Effector memory CD4-positive, alpha-beta T cell (primary cell): ENCODE measurements at regions not wholly inside any gene's neighbourhood (a gene's known extent, or its start where the extent isn't known, plus 50 kb on each side); places are given as distances from the start of the nearest gene placed in this dataset.
"Not testable (repeated sequence)": the region's sequence is repeated elsewhere in the genome, so short reads cannot be mapped to it uniquely, and the experiment has no call there.

Experiments
- DNase-seq, 3 donors: peaks; one replicate each; pipeline ENCODE4 v3.0.0-alpha.2; 2020
- H3K27ac ChIP-seq: 2 replicates; pipeline ENCODE4 v1.7.0; 2013; ENCODE audit warnings: mild to moderate bottlenecking, low read length, moderate library complexity; ENCODE audit not compliant: insufficient read depth, poor library complexity, severe bottlenecking
- H3K27me3 ChIP-seq: replicated peaks from 2 replicates; pipeline ENCODE4 v1.7.0; 2013; ENCODE audit warnings: mild to moderate bottlenecking, low read length; ENCODE audit not compliant: insufficient read depth, control insufficient read depth, poor library complexity, severe bottlenecking
- H3K36me3 ChIP-seq: 2 replicates; pipeline ENCODE4 v1.7.0; 2013; ENCODE audit warnings: mild to moderate bottlenecking, low read length, moderate library complexity; ENCODE audit not compliant: control insufficient read depth, insufficient read depth
- H3K4me1 ChIP-seq: 2 replicates; pipeline ENCODE4 v1.7.0; 2013; ENCODE audit warnings: low read length, mild to moderate bottlenecking; ENCODE audit not compliant: control insufficient read depth, insufficient read depth, poor library complexity, severe bottlenecking
- H3K4me3 ChIP-seq: 2 replicates; pipeline ENCODE4 v1.7.0; 2013; ENCODE audit warnings: low read length, low read depth, mild to moderate bottlenecking; ENCODE audit not compliant: insufficient read depth, poor library complexity, severe bottlenecking
- H3K9me3 ChIP-seq: 2 replicates; pipeline ENCODE4 v1.7.0; 2013; ENCODE audit warnings: mild to moderate bottlenecking, low read length, moderate library complexity; ENCODE audit not compliant: control insufficient read depth

GRCh38 chrY:12212394-12212793 lies 488.6 kb upstream of the USP9Y start:
- H3K27ac ChIP-seq: no peak overlapping the region
- no peaks in the 10 kb centered on the region for H3K36me3 ChIP-seq
- no peak for DNase-seq
- no peaks in the 10 kb centered on the region for H3K4me1 ChIP-seq
- no peak overlapping the region for H3K4me3 ChIP-seq
- no peaks in the 10 kb centered on the region for H3K27me3 ChIP-seq
- H3K9me3 ChIP-seq: no peaks in the 10 kb centered on the region

GRCh38 chrY:12215564-12216022 lies 485.4 kb upstream of the USP9Y start:
- Histone ChIP-seq H3K27me3 (no peaks in the 10 kb centered on the region), H3K4me1 (no peaks in the 10 kb centered on the region), H3K36me3 (no peaks in the 10 kb centered on the region), H3K4me3 (no peak overlapping the region), H3K27ac (no peak overlapping the region), H3K9me3 (no peaks in the 10 kb centered on the region)
- no peak for DNase-seq

GRCh38 chrY:12230921-12231320 lies 470.1 kb upstream of the USP9Y start:
- no peaks in the 10 kb centered on the region for H3K4me1 ChIP-seq
- no peaks in the 10 kb centered on the region for H3K27me3 ChIP-seq
- H3K27ac ChIP-seq: no peak overlapping the region
- H3K36me3 ChIP-seq: no peaks in the 10 kb centered on the region
- DNase-seq: no peak
- H3K4me3 ChIP-seq: no peak overlapping the region
- H3K9me3 ChIP-seq: no peaks in the 10 kb centered on the region

GRCh38 chrY:12236399-12236798 lies 464.6 kb upstream of the USP9Y start:
- Histone ChIP-seq H3K27me3 (no peaks in the 10 kb centered on the region), H3K27ac (no peak overlapping the region), H3K9me3 (no peaks in the 10 kb centered on the region), H3K4me1 (no peaks in the 10 kb centered on the region), H3K36me3 (no peaks in the 10 kb centered on the region), H3K4me3 (no peak overlapping the region)
- no peak for DNase-seq

- not testable (repeated sequence) for H3K27ac ChIP-seq, H3K4me3 ChIP-seq, H3K4me1 ChIP-seq, H3K36me3 ChIP-seq, H3K27me3 ChIP-seq, DNase-seq, H3K9me3 ChIP-seq
Measured at GRCh38 chrY:12240326-12240725, 460.7 kb upstream of the USP9Y start.

- H3K27ac ChIP-seq: no peak overlapping the region
- no peaks in the 10 kb centered on the region for H3K36me3 ChIP-seq
- no peaks in the 10 kb centered on the region for H3K4me1 ChIP-seq
Measured at GRCh38 chrY:12244146-12244545, 456.9 kb upstream of the USP9Y start.

GRCh38 chrY:12253756-12254155 lies 447.3 kb upstream of the USP9Y start:
- H3K9me3 ChIP-seq: no peaks in the 10 kb centered on the region
- H3K4me1 ChIP-seq: no peaks in the 10 kb centered on the region
- H3K4me3 ChIP-seq: no peak overlapping the region
- no peak for DNase-seq
- no peak overlapping the region for H3K27ac ChIP-seq
- H3K27me3 ChIP-seq: no peaks in the 10 kb centered on the region
- H3K36me3 ChIP-seq: no peaks in the 10 kb centered on the region

More at GRCh38 chrY:12244146-12244545, 456.9 kb upstream of the USP9Y start:
- Histone ChIP-seq H3K9me3 (no peaks in the 10 kb centered on the region), H3K4me3 (no peak overlapping the region), H3K27me3 (no peaks in the 10 kb centered on the region)
- DNase-seq: no peak

GRCh38 chrY:12271162-12271561 lies 429.9 kb upstream of the USP9Y start:
- no peak for DNase-seq
- H3K27ac ChIP-seq: no peak overlapping the region
- no peaks in the 10 kb centered on the region for H3K36me3 ChIP-seq
- no peak overlapping the region for H3K4me3 ChIP-seq
- H3K9me3 ChIP-seq: no peaks in the 10 kb centered on the region
- no peaks in the 10 kb centered on the region for H3K4me1 ChIP-seq
- no peaks in the 10 kb centered on the region for H3K27me3 ChIP-seq

- H3K27ac ChIP-seq: no peak overlapping the region
- no peaks in the 10 kb centered on the region for H3K4me1 ChIP-seq
- H3K27me3 ChIP-seq: no peaks in the 10 kb centered on the region
- H3K36me3 ChIP-seq: no peaks in the 10 kb centered on the region
- H3K4me3 ChIP-seq: no peak overlapping the region
- H3K9me3 ChIP-seq: no peaks in the 10 kb centered on the region
- DNase-seq: no peak
Measured at GRCh38 chrY:12285608-12286007, 415.4 kb upstream of the USP9Y start.

- Histone ChIP-seq H3K9me3 (no peaks in the 10 kb centered on the region), H3K27ac (no peak overlapping the region), H3K27me3 (no peaks in the 10 kb centered on the region), H3K36me3 (no peaks in the 10 kb centered on the region), H3K4me3 (no peak overlapping the region), H3K4me1 (no peaks in the 10 kb centered on the region)
- DNase-seq: no peak
Measured at GRCh38 chrY:12288919-12289318, 412.1 kb upstream of the USP9Y start.

GRCh38 chrY:12289415-12289814 lies 411.6 kb upstream of the USP9Y start:
- Histone ChIP-seq H3K4me1 (no peaks in the 10 kb centered on the region), H3K27me3 (no peaks in the 10 kb centered on the region), H3K27ac (no peak overlapping the region), H3K4me3 (no peak overlapping the region), H3K9me3 (no peaks in the 10 kb centered on the region), H3K36me3 (no peaks in the 10 kb centered on the region)
- DNase-seq: no peak
